Breast epithelium (tissue), 3 donors: ENCODE measurements at regions not wholly inside any gene's neighbourhood (a gene's known extent, or its start where the extent isn't known, plus 50 kb on each side); places are given as distances from the start of the nearest gene placed in this dataset.

Source experiments
- POLR2A ChIP-seq: fragments of 450-650 bp; IDR thresholded peaks from one replicate; pipeline ENCODE4 v1.6.1; 2016; ENCODE audit warnings: antibody characterized with exemption, mild to moderate bottlenecking, moderate library complexity
- TF ChIP-seq, protein P1 (sequence below), 3 donors: fragments of 450-650 bp; IDR thresholded peaks; one replicate each; pipeline ENCODE4 v1.5.1; 2016 to 2017; ENCODE audit warnings: antibody characterized with exemption in 3 of 3, mild to moderate bottlenecking in 3 of 3, moderate library complexity in 3 of 3

- TF ChIP-seq, protein P1, sequence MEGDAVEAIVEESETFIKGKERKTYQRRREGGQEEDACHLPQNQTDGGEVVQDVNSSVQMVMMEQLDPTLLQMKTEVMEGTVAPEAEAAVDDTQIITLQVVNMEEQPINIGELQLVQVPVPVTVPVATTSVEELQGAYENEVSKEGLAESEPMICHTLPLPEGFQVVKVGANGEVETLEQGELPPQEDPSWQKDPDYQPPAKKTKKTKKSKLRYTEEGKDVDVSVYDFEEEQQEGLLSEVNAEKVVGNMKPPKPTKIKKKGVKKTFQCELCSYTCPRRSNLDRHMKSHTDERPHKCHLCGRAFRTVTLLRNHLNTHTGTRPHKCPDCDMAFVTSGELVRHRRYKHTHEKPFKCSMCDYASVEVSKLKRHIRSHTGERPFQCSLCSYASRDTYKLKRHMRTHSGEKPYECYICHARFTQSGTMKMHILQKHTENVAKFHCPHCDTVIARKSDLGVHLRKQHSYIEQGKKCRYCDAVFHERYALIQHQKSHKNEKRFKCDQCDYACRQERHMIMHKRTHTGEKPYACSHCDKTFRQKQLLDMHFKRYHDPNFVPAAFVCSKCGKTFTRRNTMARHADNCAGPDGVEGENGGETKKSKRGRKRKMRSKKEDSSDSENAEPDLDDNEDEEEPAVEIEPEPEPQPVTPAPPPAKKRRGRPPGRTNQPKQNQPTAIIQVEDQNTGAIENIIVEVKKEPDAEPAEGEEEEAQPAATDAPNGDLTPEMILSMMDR (IDR thresholded peaks at IDR 0.05): no peak
- TF ChIP-seq POLR2A: no peak
Measured at GRCh38 chr1:244992833-244993232, 128.5 kb upstream of the HNRNPU start.
